HEK293T (cell line): ENCODE measurements at regions not wholly inside any gene's neighbourhood (a gene's known extent, or its start where the extent isn't known, plus 50 kb on each side); places are given as distances from the start of the nearest gene placed in this dataset.

Experiments
- BHLHE40 ChIP-seq: fragments of 450-650 bp; IDR thresholded peaks from 2 replicates; pipeline ENCODE4 v1.6.1; 2016; ENCODE audit warnings: mild to moderate bottlenecking, moderate library complexity, borderline replicate concordance
- CTBP1 ChIP-seq: fragments of 450-650 bp; IDR thresholded peaks from 2 replicates; pipeline ENCODE4 v1.6.1; 2016; ENCODE audit warnings: borderline replicate concordance
- FOXA1 ChIP-seq: fragments of 450-650 bp; IDR thresholded peaks from 2 replicates; pipeline ENCODE4 v1.6.1; 2016; ENCODE audit warnings: mild to moderate bottlenecking
- L3MBTL2 ChIP-seq: fragments of 450-650 bp; conservative IDR thresholded peaks from 2 replicates; pipeline ENCODE4 v1.6.1; 2016; ENCODE audit warnings: mild to moderate bottlenecking
- SP1 ChIP-seq: fragments of 450-650 bp; IDR thresholded peaks from 2 replicates; pipeline ENCODE4 v1.6.1; 2017
- TARDBP ChIP-seq: fragments of 450-650 bp; IDR thresholded peaks from 2 replicates; pipeline ENCODE4 v1.6.1; 2016
- ZNF384 ChIP-seq: fragments of 450-650 bp; IDR thresholded peaks from 2 replicates; pipeline ENCODE4 v1.6.1; 2016
- TF ChIP-seq, protein P1 (sequence below): fragments of 450-650 bp; IDR thresholded peaks from 2 replicates; pipeline ENCODE4 v1.6.1; 2016

DNA sequence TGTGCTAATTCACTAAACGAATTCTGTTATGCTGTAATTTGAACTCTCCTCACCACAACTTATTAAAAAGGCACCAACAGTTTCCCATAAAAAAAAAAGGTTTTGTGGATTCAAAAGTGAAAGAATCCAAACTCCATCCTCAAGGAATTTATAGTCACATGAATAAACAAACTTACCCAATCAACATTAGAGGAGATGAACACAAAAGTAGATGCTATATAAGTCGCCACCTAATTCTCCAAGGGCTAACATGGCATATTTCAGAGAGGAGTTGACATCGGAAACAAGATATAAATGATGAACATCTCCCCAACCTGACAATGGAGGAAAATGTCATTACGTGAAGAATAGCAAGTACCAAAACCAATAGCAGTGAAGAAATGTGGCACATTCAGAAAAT is 265.5 kb upstream of the PRKD1 start:
- no peak for TF ChIP-seq FOXA1
- TF ChIP-seq SP1 = no peak
- no peak for TF ChIP-seq ZNF384
- no peak for TF ChIP-seq CTBP1
- no peak for TF ChIP-seq TARDBP
- TF ChIP-seq, protein P1, sequence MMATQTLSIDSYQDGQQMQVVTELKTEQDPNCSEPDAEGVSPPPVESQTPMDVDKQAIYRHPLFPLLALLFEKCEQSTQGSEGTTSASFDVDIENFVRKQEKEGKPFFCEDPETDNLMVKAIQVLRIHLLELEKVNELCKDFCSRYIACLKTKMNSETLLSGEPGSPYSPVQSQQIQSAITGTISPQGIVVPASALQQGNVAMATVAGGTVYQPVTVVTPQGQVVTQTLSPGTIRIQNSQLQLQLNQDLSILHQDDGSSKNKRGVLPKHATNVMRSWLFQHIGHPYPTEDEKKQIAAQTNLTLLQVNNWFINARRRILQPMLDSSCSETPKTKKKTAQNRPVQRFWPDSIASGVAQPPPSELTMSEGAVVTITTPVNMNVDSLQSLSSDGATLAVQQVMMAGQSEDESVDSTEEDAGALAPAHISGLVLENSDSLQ = no peak
- TF ChIP-seq BHLHE40 = no peak
- TF ChIP-seq L3MBTL2 = no peak
